Spinal cord (tissue), 10 donors: ENCODE measurements at regions not wholly inside any gene's neighbourhood (a gene's known extent, or its start where the extent isn't known, plus 50 kb on each side); places are given as distances from the start of the nearest gene placed in this dataset. TPM values are rescaled to one million over a fixed set of nuclear protein-coding genes. Genes with fewer than 3 reads are reported as not detected.

Source experiments
- DNase-seq, 6 donors: peaks; one replicate each; pipeline versions ENCODE4 v3.0.0 to v3.0.0-alpha.2; 2013 to 2015; ENCODE audit warnings: low spot score in 6 of 6, low read depth in 4 of 6
- H3K27ac ChIP-seq: one replicate; pipeline ENCODE4 v1.5.1; 2013; ENCODE audit warnings: low read depth, low read length, control low read depth
- H3K27me3 ChIP-seq: one replicate; pipeline ENCODE4 v1.6.1; 2013; ENCODE audit warnings: low read length; ENCODE audit not compliant: control insufficient read depth, insufficient read depth
- H3K36me3 ChIP-seq: one replicate; pipeline ENCODE4 v1.6.1; 2013; ENCODE audit warnings: low read length; ENCODE audit not compliant: control insufficient read depth, insufficient read depth
- H3K4me1 ChIP-seq: one replicate; pipeline ENCODE4 v1.6.1; 2013; ENCODE audit warnings: low read length; ENCODE audit not compliant: control insufficient read depth, insufficient read depth
- H3K4me3 ChIP-seq: one replicate; pipeline ENCODE4 v1.5.1; 2013; ENCODE audit warnings: low read depth, low read length, control low read depth
- H3K9me3 ChIP-seq: one replicate; pipeline ENCODE4 v1.6.1; 2013; ENCODE audit warnings: low read length; ENCODE audit not compliant: control insufficient read depth, insufficient read depth
- WGBS: methylation state at CpG from one replicate; pipeline ENCODE4 v1.1.5; 2013; ENCODE audit warnings: missing lambda C conversion rate; ENCODE audit not compliant: insufficient coverage; 5-methylcytosine and 5-hydroxymethylcytosine counted together
- small RNA-seq: library from RNA; depleted of rRNA; stranded (forward); fragments of <200 nt; gene quantifications from one replicate; pipeline ENCODE3, GENCODE V24; 2014; ENCODE audit warnings: low replicate concordance
- donor health status: healthy.

DNA sequence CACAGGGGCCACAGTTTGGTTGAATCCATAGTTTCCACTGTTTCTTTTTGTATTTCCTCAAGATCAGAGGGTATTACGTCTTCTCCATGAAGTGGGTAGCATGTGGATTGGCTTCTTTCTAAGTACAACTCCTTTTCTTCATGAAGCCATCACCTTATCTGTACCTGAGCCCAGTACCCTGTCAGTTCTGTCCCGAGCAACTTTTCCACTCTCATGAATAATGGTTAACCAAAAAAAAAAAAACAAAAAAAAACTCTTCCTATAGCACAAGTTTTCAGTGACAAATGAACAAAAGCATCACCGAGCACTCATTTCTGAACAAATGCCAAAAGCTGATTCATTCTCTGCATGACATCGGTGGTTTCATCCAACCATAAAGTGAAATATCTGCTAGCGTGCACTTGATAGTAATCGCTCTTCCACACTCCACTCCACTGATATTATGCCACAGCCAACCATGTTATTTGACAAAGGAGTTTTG, 53.0 kb upstream of the CCDC150 start:
- H3K36me3 ChIP-seq: no peaks in the 10 kb centered on the region
- H3K4me1 ChIP-seq: no peaks in the 10 kb centered on the region
- H3K27me3 ChIP-seq: no peaks in the 10 kb centered on the region
- peak in 2 of 6 donors; percentile 25 to 68 for DNase-seq
- H3K4me3 ChIP-seq: no peak overlapping the region
- WGBS: 43% methylated on average over 4 of the region's 6 CpGs
- no peak overlapping the region for H3K27ac ChIP-seq
- no peaks in the 10 kb centered on the region for H3K9me3 ChIP-seq

DNA sequence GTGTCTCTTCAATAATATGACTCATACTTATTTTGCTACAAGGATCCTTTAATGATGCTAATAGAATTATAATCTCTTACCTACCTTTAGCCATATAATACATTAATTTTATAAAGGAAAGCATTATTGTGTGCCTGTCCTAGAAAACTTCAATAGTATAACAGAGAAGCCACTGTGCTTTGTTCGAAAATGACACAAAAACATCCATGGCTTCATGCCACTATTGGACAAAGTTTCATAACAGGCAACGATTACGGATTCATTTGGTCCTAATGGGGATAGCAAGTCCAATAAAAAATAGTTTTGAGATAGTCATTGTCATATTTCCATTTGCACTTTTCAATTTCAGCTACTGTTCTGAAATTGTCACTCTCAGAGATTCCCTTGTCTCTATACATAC, 52.5 kb upstream of the CCDC150 start:
- DNase-seq: no peak

DNA sequence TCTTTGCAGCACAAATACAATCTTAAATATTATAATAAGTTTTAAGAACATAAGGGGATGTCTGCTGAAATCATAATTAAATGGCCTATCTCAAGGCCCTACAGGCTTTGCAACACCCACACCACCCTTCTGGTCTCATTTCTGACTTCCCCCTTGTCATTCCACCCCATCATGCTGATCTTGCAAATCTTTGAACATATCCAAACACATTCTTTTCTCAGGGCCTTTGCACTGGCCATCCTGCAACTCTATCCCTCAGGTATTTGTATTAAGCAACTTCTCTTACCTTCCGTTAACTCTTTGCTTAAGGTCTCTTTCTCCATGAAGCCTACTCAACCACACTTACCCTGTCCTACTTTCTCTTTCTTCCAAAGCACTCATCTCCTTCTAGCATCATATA, 51.8 kb upstream of the CCDC150 start:
- no peak for DNase-seq
- Histone ChIP-seq H3K27ac (no peak overlapping the region), H3K36me3 (no peaks in the 10 kb centered on the region), H3K4me1 (no peaks in the 10 kb centered on the region), H3K9me3 (no peaks in the 10 kb centered on the region), H3K27me3 (no peaks in the 10 kb centered on the region), H3K4me3 (no peak overlapping the region)
- 0% methylated on average over 1 of the region's 1 CpG for WGBS

More for the DNA sequence above, 52.5 kb upstream of the CCDC150 start:
- Histone ChIP-seq H3K9me3 (no peaks in the 10 kb centered on the region), H3K4me3 (no peak overlapping the region), H3K4me1 (no peaks in the 10 kb centered on the region), H3K27me3 (no peaks in the 10 kb centered on the region), H3K36me3 (no peaks in the 10 kb centered on the region), H3K27ac (no peak overlapping the region)
- WGBS: no CpG with 5 or more reads among the region's 3 CpGs

DNA sequence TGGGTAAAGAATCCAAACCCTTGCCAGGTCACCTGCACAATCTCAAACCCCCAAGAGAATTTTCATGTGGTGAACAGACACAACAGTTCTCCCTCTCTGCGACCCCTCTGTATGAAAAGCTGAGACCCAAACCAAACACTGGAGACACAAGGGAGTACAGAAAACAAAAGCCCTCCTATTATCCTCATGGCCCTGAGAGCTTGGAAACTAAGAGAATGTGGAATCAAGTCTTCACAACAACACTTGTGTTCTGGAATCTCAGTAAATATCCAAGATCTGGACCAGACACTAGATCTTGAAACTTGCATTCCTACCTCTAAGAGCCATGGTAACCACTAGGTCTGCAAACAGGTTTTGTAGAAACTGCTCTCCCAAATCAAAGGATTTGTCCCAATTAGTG, 50.1 kb upstream of the CCDC150 start:
- Histone ChIP-seq H3K4me1 (peaks cover 7% of the 10 kb centered on the region), H3K27me3 (no peaks in the 10 kb centered on the region), H3K27ac (no peak overlapping the region), H3K4me3 (no peak overlapping the region), H3K9me3 (no peaks in the 10 kb centered on the region), H3K36me3 (no peaks in the 10 kb centered on the region)
- no CpG with 5 or more reads among the region's 1 CpG for WGBS
- DNase-seq: peak in 1 of 6 donors; percentile 6

Small RNAs in the stretch of these regions (small RNA-seq; reads per million reads assigned to genes)
- gene RN7SL820P: not detected
